Subcutaneous abdominal adipose tissue (tissue), 5 donors: ENCODE measurements at regions not wholly inside any gene's neighbourhood (a gene's known extent, or its start where the extent isn't known, plus 50 kb on each side); places are given as distances from the start of the nearest gene placed in this dataset.

Experiments used
- H3K27ac ChIP-seq: one replicate; pipeline ENCODE4 v1.7.0; 2013; ENCODE audit warnings: low read depth, mild to moderate bottlenecking, inconsistent platforms, low read length, moderate library complexity
- H3K27me3 ChIP-seq, 5 donors: one replicate each; pipeline ENCODE4 v1.7.0; 2013; ENCODE audit warnings: low read length in 5 of 5, inconsistent platforms in 1 of 5; ENCODE audit not compliant: control insufficient read depth in 5 of 5, insufficient read depth in 4 of 5
- H3K36me3 ChIP-seq, 5 donors: one replicate each; pipeline ENCODE4 v1.7.0; 2013; ENCODE audit warnings: low read length in 5 of 5; ENCODE audit not compliant: control insufficient read depth in 5 of 5, insufficient read depth in 5 of 5
- H3K4me1 ChIP-seq, 5 donors: one replicate each; pipeline ENCODE4 v1.7.0; 2013; ENCODE audit warnings: low read length in 5 of 5, mild to moderate bottlenecking in 3 of 5, moderate library complexity in 1 of 5; ENCODE audit not compliant: control insufficient read depth in 5 of 5, insufficient read depth in 5 of 5
- H3K4me3 ChIP-seq, 5 donors: one replicate each; pipeline ENCODE4 v1.7.0; 2013; ENCODE audit warnings: low read length in 5 of 5, low read depth in 1 of 5
- H3K9ac ChIP-seq, 5 donors: one replicate each; pipeline ENCODE4 v1.7.0; 2013; ENCODE audit warnings: low read length in 5 of 5, mild to moderate bottlenecking in 4 of 5, moderate library complexity in 3 of 5
- H3K9me3 ChIP-seq, 5 donors: one replicate each; pipeline ENCODE4 v1.7.0; 2013; ENCODE audit warnings: low read length in 5 of 5; ENCODE audit not compliant: control insufficient read depth in 5 of 5
- donor health status: healthy.
- donor health status: healthy.
- donor health status: healthy.
- donor health status: healthy.
- donor health status: healthy.

DNA sequence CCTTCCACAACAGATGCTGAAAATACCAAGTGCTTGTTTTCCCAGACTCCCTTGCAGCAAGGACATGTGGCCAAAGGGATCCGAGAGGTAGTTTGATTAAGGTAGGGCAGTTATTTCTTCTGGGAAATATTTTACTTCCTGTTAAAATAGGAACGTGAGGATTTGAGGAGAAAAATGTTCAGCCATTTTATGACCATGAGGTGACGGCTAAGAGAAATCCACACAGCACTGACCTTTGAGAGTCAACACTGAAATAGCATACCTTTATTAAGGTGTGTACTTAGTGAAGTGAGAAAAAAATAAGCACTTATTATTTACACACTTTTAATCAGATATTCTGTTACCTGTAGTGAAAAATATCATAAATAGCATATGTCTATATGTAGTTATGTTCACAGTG lies 133.9 kb downstream of the PPP1R3A start:
- no peaks in the 10 kb centered on the region for H3K36me3 ChIP-seq
- no peaks in the 10 kb centered on the region for H3K4me1 ChIP-seq
- no peak overlapping the region for H3K9ac ChIP-seq
- H3K9me3 ChIP-seq: no peaks in the 10 kb centered on the region
- H3K27me3 ChIP-seq: no peaks in the 10 kb centered on the region
- H3K4me3 ChIP-seq: no peak overlapping the region
- H3K27ac ChIP-seq: no peak overlapping the region

DNA sequence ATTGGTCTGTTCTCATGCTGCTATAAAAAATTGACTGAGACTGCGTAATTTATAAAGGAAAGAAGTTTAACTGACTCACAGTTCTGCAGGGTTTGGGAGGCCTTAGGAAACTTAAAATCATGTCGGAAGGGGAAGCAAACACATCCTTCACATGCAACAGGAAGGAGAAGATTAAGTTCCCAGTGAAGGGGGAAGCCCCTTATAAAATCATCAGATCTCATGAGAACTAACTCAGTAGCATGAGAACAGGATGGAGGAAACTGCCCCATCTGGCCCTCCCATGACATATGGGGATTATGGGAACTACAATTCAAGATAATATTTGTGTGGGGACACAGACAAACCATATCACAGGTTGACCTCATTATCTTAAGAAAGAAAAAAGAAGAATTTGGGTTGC lies 134.5 kb downstream of the PPP1R3A start:
- Histone ChIP-seq H3K4me3 (no peak overlapping the region), H3K9ac (no peak overlapping the region), H3K4me1 (no peaks in the 10 kb centered on the region), H3K27ac (no peak overlapping the region), H3K36me3 (no peaks in the 10 kb centered on the region), H3K9me3 (no peaks in the 10 kb centered on the region), H3K27me3 (no peaks in the 10 kb centered on the region)

DNA sequence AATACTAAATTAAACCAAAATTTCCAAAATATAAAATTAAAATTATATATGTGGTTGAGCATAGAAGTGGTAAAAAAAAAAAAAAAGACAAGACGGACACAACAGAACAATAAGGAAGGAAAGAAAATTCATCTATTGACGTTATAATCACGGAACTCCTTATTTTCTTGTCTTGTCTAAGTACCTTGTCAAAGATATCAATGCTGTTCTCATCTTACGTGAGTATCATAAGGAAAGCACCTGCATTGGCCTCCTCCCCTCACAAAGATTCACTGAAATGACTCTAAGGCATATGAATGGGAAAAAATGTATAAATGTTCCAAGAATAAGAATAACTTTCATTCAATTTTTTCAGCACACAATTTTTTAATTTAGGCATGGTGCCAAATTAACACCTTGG lies 135.4 kb downstream of the PPP1R3A start:
- Histone ChIP-seq H3K4me1 (no peaks in the 10 kb centered on the region), H3K9me3 (no peaks in the 10 kb centered on the region), H3K27me3 (no peaks in the 10 kb centered on the region), H3K36me3 (no peaks in the 10 kb centered on the region), H3K9ac (no peak overlapping the region), H3K27ac (no peak overlapping the region), H3K4me3 (no peak overlapping the region)

DNA sequence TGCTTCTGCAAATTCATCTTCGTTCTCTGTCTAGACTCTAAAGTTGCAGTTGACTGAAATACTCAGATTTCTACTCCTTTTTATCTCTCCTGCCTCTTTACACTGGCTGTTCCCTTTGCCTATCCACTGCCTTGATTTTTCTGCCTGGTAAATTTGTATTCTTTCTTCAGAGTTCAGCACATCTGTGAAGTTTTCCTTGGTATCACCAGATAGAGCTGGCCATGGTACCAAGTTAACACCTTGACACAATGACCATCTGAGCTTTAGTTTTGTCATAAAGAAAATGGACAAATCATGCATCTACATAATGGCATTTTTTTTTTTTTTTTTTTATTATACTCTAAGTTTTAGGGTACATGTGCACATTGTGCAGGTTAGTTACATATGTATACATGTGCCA lies 143.0 kb downstream of the PPP1R3A start:
- no peaks in the 10 kb centered on the region for H3K36me3 ChIP-seq
- H3K4me1 ChIP-seq: no peaks in the 10 kb centered on the region
- H3K9ac ChIP-seq: no peak overlapping the region
- no peak overlapping the region for H3K4me3 ChIP-seq
- H3K27me3 ChIP-seq: no peaks in the 10 kb centered on the region
- H3K9me3 ChIP-seq: no peaks in the 10 kb centered on the region
- H3K27ac ChIP-seq: no peak overlapping the region

DNA sequence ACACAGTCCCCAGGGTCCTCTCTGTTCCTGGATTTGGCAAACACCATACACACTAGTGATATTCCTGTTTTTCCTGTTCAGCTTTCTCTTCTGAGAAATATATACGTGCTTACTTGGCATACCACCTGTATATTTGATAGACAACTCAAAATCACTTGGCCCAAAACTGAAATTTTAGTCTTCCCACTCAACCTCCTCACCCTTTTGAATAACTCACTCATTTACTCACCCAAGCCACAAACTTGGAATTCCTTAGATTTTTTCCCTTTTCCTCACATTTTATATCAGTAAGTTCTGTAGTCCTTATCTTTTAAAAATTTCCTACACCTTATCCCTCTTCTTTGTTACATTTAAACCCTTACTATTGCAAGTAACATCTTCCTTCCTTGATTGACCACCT lies 143.4 kb downstream of the PPP1R3A start:
- no peak overlapping the region for H3K9ac ChIP-seq
- H3K36me3 ChIP-seq: no peaks in the 10 kb centered on the region
- H3K4me1 ChIP-seq: no peaks in the 10 kb centered on the region
- no peak overlapping the region for H3K4me3 ChIP-seq
- H3K27me3 ChIP-seq: no peaks in the 10 kb centered on the region
- H3K27ac ChIP-seq: no peak overlapping the region
- H3K9me3 ChIP-seq: no peaks in the 10 kb centered on the region

DNA sequence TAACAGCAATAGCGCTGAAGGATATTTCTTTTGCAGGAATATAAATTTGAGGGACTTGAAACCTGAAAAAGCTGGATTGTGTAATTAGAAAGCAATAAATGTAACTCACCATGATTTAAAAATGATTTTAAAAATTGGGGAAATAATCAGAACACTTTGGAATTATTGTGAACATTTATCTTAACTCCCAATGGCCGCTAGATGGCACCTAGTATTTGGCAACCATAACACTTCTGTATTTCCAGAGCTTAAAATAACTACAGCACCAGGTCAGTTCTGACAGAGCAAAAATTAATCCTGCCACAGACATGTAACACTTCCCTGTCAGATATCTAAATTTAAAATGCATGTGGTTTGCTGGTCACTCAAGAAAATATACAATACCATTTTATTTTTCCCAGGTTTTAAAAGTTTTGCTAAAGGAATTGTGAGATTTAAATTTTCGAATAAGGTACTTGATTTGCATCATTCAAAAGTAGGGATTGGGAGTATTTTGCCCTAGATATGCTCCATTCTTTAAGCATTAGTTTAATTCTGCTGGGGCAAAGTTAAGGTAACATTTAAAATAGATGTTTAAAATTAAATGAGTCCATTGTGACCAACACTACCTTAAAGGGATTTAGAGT lies 144.5 kb downstream of the PPP1R3A start:
- H3K9ac ChIP-seq: no peak overlapping the region
- no peaks in the 10 kb centered on the region for H3K4me1 ChIP-seq
- H3K36me3 ChIP-seq: no peaks in the 10 kb centered on the region
- H3K27ac ChIP-seq: no peak overlapping the region
- no peaks in the 10 kb centered on the region for H3K27me3 ChIP-seq
- no peak overlapping the region for H3K4me3 ChIP-seq
- H3K9me3 ChIP-seq: no peaks in the 10 kb centered on the region

DNA sequence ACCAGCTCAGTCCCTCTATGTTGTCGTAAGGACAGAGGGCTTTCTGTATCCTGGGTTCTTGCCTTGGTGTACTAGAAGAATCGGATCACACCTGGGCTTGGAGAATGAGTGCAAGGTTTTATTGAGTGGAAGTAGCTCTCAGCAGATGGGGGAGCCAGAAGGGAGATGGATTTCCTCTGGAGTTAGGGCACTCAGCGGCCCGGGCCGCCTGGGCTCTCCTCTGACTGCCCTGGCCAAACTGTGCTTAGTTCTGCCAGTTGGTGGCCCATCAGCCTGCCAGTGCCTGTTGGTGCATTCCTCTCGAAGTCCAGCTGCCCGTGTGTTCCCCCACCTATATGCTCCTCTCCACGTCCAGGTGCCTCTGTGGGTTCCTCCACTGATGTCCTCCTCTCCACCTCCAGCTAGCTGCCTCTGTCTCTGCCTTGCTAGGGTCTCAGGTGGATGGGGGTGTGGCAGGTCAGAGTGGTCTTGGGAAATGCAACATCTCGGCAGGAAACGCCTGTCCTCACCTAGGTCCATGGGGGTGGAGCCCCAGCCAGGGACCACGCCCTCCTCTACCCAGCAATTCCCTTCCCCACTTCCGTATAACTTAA lies 148.6 kb downstream of the PPP1R3A start:
- no peaks in the 10 kb centered on the region for H3K9me3 ChIP-seq
- no peak overlapping the region for H3K27ac ChIP-seq
- H3K27me3 ChIP-seq: no peaks in the 10 kb centered on the region

DNA sequence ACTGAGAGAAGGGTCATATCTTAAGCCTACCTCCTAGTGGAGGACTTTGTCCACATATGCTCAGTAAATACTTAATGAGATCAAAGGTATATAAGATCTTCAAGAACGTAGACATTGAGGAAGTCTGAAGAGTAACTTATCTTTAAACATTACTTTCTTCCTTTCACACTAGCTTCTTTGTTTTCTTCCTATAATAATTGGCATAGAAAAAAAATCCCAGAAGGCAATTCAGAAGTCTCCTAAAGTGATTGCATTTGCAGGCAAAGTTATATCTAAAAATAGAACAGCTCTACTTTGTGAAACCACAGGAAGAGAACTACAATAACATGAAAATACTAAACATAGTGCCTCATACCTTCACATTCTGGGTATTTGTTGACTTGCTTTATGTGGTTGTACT lies 150.4 kb downstream of the PPP1R3A start:
- peaks cover 0 to 4% (median 0%) of the 10 kb centered on the region in 5 donors for H3K4me1 ChIP-seq
- no peak overlapping the region for H3K4me3 ChIP-seq
- no peaks in the 10 kb centered on the region for H3K27me3 ChIP-seq
- no peak overlapping the region for H3K9ac ChIP-seq
- H3K9me3 ChIP-seq: no peaks in the 10 kb centered on the region
- H3K36me3 ChIP-seq: no peaks in the 10 kb centered on the region
- no peak overlapping the region for H3K27ac ChIP-seq

More for the DNA sequence above, 148.6 kb downstream of the PPP1R3A start:
- Histone ChIP-seq H3K4me1 (peaks cover 0 to 4% (median 0%) of the 10 kb centered on the region in 5 donors), H3K9ac (no peak overlapping the region), H3K4me3 (no peak overlapping the region), H3K36me3 (no peaks in the 10 kb centered on the region)

DNA sequence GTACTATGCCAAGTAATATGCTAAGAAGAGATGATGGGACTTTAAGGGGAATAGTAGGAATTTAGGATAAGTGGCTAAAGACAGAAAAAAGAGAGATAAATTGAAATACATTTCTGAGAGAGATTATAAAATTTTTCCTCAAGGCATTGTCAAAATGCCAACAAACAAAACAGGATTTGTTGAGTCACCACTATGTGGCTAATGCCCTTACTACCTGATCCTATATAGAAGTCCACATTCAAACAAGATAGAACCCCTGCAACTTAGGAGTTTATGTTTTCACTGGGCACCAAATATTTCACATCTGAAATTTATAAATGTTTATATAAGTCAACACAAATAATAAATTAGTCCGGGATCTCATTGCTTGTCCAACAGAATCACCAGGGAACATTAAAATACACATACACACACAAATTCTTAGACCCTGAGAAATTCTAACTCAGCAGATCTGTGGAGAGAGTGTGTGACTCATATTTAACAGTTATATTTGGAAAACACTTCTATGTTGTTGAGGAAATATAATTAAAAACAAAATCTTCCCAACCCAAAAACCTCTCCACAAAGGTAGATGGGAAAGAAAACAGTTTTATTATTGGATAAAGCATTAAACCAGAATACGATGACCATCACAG lies 154.3 kb downstream of the PPP1R3A start:
- Histone ChIP-seq H3K27me3 (no peaks in the 10 kb centered on the region), H3K9ac (no peak overlapping the region), H3K27ac (no peak overlapping the region)

DNA sequence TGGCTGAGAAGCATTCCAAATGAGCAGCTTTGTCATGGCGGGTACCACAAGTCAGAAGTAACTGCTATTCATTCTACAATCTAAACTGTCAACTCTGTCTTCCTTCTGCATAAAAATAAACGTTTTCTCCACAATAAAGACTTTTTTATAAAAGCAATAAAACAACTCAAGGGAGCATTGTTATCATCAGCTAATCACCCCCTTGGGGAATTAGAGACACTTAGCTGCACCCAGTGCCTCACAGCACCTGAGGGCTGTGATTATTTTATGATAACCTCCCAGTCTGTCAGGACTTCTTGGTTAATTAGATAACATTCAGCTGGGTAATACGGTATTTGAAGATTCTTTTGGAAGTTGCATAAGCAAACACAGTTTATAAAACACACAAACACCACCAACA lies 155.6 kb downstream of the PPP1R3A start:
- no peak overlapping the region for H3K9ac ChIP-seq

More for the DNA sequence above, 154.3 kb downstream of the PPP1R3A start:
- Histone ChIP-seq H3K4me3 (no peak overlapping the region), H3K9me3 (no peaks in the 10 kb centered on the region), H3K36me3 (no peaks in the 10 kb centered on the region), H3K4me1 (peaks cover 0 to 4% (median 0%) of the 10 kb centered on the region in 5 donors)

More for the DNA sequence above, 155.6 kb downstream of the PPP1R3A start:
- Histone ChIP-seq H3K4me3 (no peak overlapping the region), H3K4me1 (no peaks in the 10 kb centered on the region), H3K36me3 (no peaks in the 10 kb centered on the region), H3K27ac (no peak overlapping the region), H3K9me3 (no peaks in the 10 kb centered on the region), H3K27me3 (no peaks in the 10 kb centered on the region)
